RWPE1 (cell line): ENCODE measurements at regions not wholly inside any gene's neighbourhood (a gene's known extent, or its start where the extent isn't known, plus 50 kb on each side); places are given as distances from the start of the nearest gene placed in this dataset.

Experiments
- CTCF ChIA-PET: fragments of 350-600 bp; sonication (Branson Sonifier 250); formaldehyde crosslinking; extraction: SDS; loops from one replicate; lab custom pipeline; 2021; lab: Yijun Ruan, JAX
- POLR2A ChIA-PET: fragments of 400-600 bp; formaldehyde crosslinking; extraction: SDS; loops from one replicate; lab custom pipeline; 2020; ENCODE audit warnings: antibody characterized with exemption; ENCODE audit not compliant: low non-redundant PET; lab: Yijun Ruan, JAX
- DNase-seq: peaks from one replicate; pipeline ENCODE4 v3.0.0; 2012; ENCODE audit warnings: low spot score
- H3K27ac ChIP-seq: fragments of 450-650 bp; 2 replicates; pipeline ENCODE4 v1.5.1; 2017
- CTCF ChIP-seq: fragments of 450-650 bp; conservative IDR thresholded peaks from 2 replicates; pipeline ENCODE4 v1.5.1; 2017; ENCODE audit warnings: low read depth, mild to moderate bottlenecking

DNA sequence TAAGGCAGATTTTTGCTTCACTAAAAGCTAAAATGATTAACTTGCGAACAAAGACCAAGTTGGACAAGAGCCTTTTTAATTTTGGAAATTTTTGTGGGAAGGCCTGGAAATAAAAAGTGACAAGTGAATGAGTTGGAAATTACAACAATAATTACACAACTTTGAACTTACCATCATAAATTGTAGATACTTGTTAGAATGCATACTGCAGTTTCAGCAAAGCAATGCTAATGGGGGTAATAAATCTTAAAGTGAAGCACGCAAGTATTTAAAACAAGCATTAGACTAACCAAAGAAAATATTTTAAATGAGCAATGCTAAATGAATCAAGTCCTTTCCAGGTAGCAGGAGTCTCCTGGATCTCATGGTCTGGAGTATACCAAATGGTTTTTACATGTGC is 83.2 kb upstream of the EYA4 start:
- no peak for DNase-seq
- H3K27ac ChIP-seq: no peak overlapping the region
- ChIA-PET POLR2A (no interaction called here), CTCF (interaction anchor here (0.6 kb wide), 3 partner anchors 27 to 470 kb away, joined by 3 to 6 read pairs (median 3); no protein-coding TSS in a partner anchor)
- no peak for TF ChIP-seq CTCF

- no peak overlapping the region for H3K27ac ChIP-seq
- TF ChIP-seq CTCF: no peak
- CTCF ChIA-PET: interaction anchor here (0.5 to 0.6 kb wide), 2 partner anchors 25 to 1120 kb away, joined by 6 read pairs; no protein-coding TSS in a partner anchor
- POLR2A ChIA-PET: no interaction called here
- DNase-seq: no peak
Observed at GRCh38 chr6:133159255-133159795, 81.8 kb upstream of the EYA4 start.

DNA sequence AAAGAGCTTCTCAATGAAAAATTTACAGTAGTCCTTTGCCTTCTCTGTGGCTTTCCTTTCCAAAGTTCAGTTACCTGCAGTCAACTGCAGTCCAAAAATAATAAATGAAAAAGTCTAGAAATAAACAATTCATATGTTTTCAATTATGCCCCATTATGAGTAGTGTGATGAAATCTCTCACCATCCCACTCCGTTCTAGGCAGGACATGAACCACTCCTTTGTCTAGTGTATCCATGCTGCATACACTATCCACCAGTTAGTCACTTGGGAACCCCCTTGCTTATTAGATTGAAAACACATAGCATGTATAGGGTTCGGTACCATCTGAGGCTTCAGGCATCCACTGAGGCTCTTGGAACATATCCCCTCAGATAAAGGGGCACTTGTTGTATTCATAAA is 80.6 kb upstream of the EYA4 start:
- TF ChIP-seq CTCF: no peak
- DNase-seq: no peak
- CTCF ChIA-PET: interaction anchor here (0.6 kb wide), 1 partner anchor 1562 kb away, joined by 5 read pairs; no protein-coding TSS in a partner anchor
- no peak overlapping the region for H3K27ac ChIP-seq
- POLR2A ChIA-PET: no interaction called here

- ChIA-PET POLR2A (no interaction called here), CTCF (no interaction called here)
- DNase-seq: no peak
- no peak for TF ChIP-seq CTCF
- no peak overlapping the region for H3K27ac ChIP-seq
Observed at GRCh38 chr6:133165235-133165634, 75.9 kb upstream of the EYA4 start.

DNA sequence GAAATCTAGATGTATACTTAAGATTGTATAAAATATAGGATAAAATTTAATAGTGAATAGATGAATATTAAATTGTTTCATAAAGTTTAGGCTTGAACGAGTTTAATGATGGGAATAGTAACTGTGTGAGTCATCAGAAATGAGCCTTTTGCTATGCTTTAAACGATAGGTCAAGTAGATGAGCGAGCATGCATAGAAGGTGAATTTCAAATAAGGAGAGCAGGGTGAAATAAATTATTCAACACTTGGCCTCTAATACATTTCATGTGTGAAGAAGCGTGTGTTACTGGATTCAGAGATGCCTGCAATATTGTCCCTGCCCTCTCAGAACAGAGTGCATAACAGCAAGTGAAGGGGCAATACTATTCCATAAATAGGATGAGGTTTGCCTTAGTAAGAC is 74.4 kb upstream of the EYA4 start:
- no peak overlapping the region for H3K27ac ChIP-seq
- CTCF ChIA-PET: no interaction called here
- POLR2A ChIA-PET: no interaction called here
- no peak for TF ChIP-seq CTCF
- no peak for DNase-seq

- no peak overlapping the region for H3K27ac ChIP-seq
- POLR2A ChIA-PET: no interaction called here
- CTCF ChIA-PET: no interaction called here
- DNase-seq: no peak
- TF ChIP-seq CTCF: no peak
Observed at GRCh38 chr6:133169901-133170300, 71.3 kb upstream of the EYA4 start.
